WTC11 (cell line): ENCODE measurements at regions not wholly inside any gene's neighbourhood (a gene's known extent, or its start where the extent isn't known, plus 50 kb on each side); places are given as distances from the start of the nearest gene placed in this dataset.

ENCODE experiments used
- ATAC-seq: fragments of 200-7000 bp; cut with Tn5 transposase; 2 replicates; pipeline ENCODE4 v1.10.0; 2021; ENCODE audit warnings: mild to moderate bottlenecking, moderate library complexity
- CTCF ChIA-PET: fragments of 300-600 bp; sonication (Branson Sonifier 250); formaldehyde crosslinking; loops from one replicate; lab custom pipeline; 2021; ENCODE audit warnings: antibody characterized with exemption; lab: Charles Lee
- POLR2A ChIA-PET: fragments of 350-600 bp; sonication (Branson Sonifier 250); formaldehyde crosslinking; loops from one replicate; lab custom pipeline; 2021; ENCODE audit warnings: antibody characterized with exemption; lab: Charles Lee
- DNase-seq: peaks from one replicate; pipeline ENCODE4 v3.0.0; 2021; ENCODE audit warnings: low spot score
- H3K27ac Mint-ChIP-seq: 2 replicates; pipeline ENCODE4 v1.8.0; 2021; ENCODE audit warnings: mixed read lengths
- H3K27me3 Mint-ChIP-seq: 2 replicates; pipeline ENCODE4 v1.8.0; 2021; ENCODE audit warnings: low read depth, mild to moderate bottlenecking, moderate library complexity, mixed read lengths
- H3K36me3 Mint-ChIP-seq: 2 replicates; pipeline ENCODE4 v1.8.0; 2021; ENCODE audit warnings: mixed read lengths
- H3K4me1 Mint-ChIP-seq: 2 replicates; pipeline ENCODE4 v1.8.0; 2022; ENCODE audit warnings: mixed read lengths
- H3K4me3 Mint-ChIP-seq: 2 replicates; pipeline ENCODE4 v1.8.0; 2021; ENCODE audit warnings: mild to moderate bottlenecking, moderate library complexity, mixed read lengths
- H3K9me3 Mint-ChIP-seq: 2 replicates; pipeline ENCODE4 v1.8.0; 2021; ENCODE audit warnings: mixed read lengths
- ATF1 ChIP-seq: sonication (generic); formaldehyde crosslinking; IDR thresholded peaks from 2 replicates; pipeline ENCODE4 v1.8.1; 2023; ENCODE audit warnings: mild to moderate bottlenecking, moderate library complexity, missing genetic modification reagents
- CBFB ChIP-seq: sonication (generic); formaldehyde crosslinking; IDR thresholded peaks from 2 replicates; pipeline ENCODE4 v1.8.1; 2022; ENCODE audit warnings: mild to moderate bottlenecking, low read depth, missing genetic modification reagents
- CTCF ChIP-seq: fragments of 200-600 bp; IDR thresholded peaks from 2 replicates; pipeline ENCODE4 v1.8.0; 2022; ENCODE audit warnings: antibody characterized with exemption
- ELF4 ChIP-seq: sonication (generic); formaldehyde crosslinking; IDR thresholded peaks from 2 replicates; pipeline ENCODE4 v1.8.1; 2022; ENCODE audit warnings: low read depth, mild to moderate bottlenecking, moderate library complexity, missing genetic modification reagents
- FOXJ3 ChIP-seq: sonication (generic); formaldehyde crosslinking; IDR thresholded peaks from 2 replicates; pipeline ENCODE4 v1.9.0; 2021; ENCODE audit warnings: missing genetic modification reagents, mild to moderate bottlenecking, borderline replicate concordance
- FOXP1 ChIP-seq: sonication (generic); formaldehyde crosslinking; IDR thresholded peaks from 2 replicates; pipeline ENCODE4 v1.8.0; 2022; ENCODE audit warnings: missing genetic modification reagents, mild to moderate bottlenecking, moderate library complexity, borderline replicate concordance
- GRHL2 ChIP-seq: fragments of 250-450 bp; sonication (Bioruptor Pico); IDR thresholded peaks from 2 replicates; pipeline ENCODE4 v1.8.0; 2022; ENCODE audit warnings: mild to moderate bottlenecking, moderate library complexity; ENCODE audit not compliant: insufficient replicate concordance, severe bottlenecking
- IRF2 ChIP-seq: sonication (generic); formaldehyde crosslinking; IDR thresholded peaks from 2 replicates; pipeline ENCODE4 v1.8.0; 2022; ENCODE audit warnings: low read depth, missing genetic modification reagents, borderline replicate concordance
- MLX ChIP-seq: sonication (generic); formaldehyde crosslinking; IDR thresholded peaks from 2 replicates; pipeline ENCODE4 v1.8.1; 2023; ENCODE audit warnings: mild to moderate bottlenecking, missing genetic modification reagents, moderate library complexity
- NFATC4 ChIP-seq: fragments of 250-450 bp; sonication (Bioruptor Pico); IDR thresholded peaks from 2 replicates; pipeline ENCODE4 v1.9.0; 2021; ENCODE audit warnings: mild to moderate bottlenecking
- NFE2L1 ChIP-seq: sonication (generic); formaldehyde crosslinking; IDR thresholded peaks from 2 replicates; pipeline ENCODE4 v1.8.1; 2023; ENCODE audit warnings: missing genetic modification reagents
- NR2C2 ChIP-seq: sonication (generic); formaldehyde crosslinking; IDR thresholded peaks from 2 replicates; pipeline ENCODE4 v1.8.0; 2022; ENCODE audit warnings: mild to moderate bottlenecking, missing genetic modification reagents
- OVOL2 ChIP-seq: fragments of 250-450 bp; sonication (Bioruptor Pico); IDR thresholded peaks from 2 replicates; pipeline ENCODE4 v1.9.0; 2021; ENCODE audit warnings: mild to moderate bottlenecking, borderline replicate concordance
- RORB ChIP-seq: fragments of 250-450 bp; sonication (Bioruptor Pico); IDR thresholded peaks from 2 replicates; pipeline ENCODE4 v1.9.0; 2021; ENCODE audit warnings: mild to moderate bottlenecking
- TP53 ChIP-seq: sonication (generic); formaldehyde crosslinking; IDR thresholded peaks from 2 replicates; pipeline ENCODE4 v1.8.1; 2023; ENCODE audit warnings: mild to moderate bottlenecking, missing genetic modification reagents
- ZNF121 ChIP-seq: sonication (generic); formaldehyde crosslinking; IDR thresholded peaks from 2 replicates; pipeline ENCODE4 v1.8.0; 2023; ENCODE audit warnings: missing genetic modification reagents
- ZNF219 ChIP-seq: sonication (generic); formaldehyde crosslinking; IDR thresholded peaks from 2 replicates; pipeline ENCODE4 v1.8.0; 2023; ENCODE audit warnings: missing genetic modification reagents, mild to moderate bottlenecking, borderline replicate concordance
- ZNF263 ChIP-seq: sonication (generic); formaldehyde crosslinking; IDR thresholded peaks from 2 replicates; pipeline ENCODE4 v1.8.1; 2022; ENCODE audit warnings: low read depth, mild to moderate bottlenecking, moderate library complexity, missing genetic modification reagents
- TF ChIP-seq, protein P1 (sequence below): sonication (generic); formaldehyde crosslinking; IDR thresholded peaks from 2 replicates; pipeline ENCODE4 v1.8.0; 2022; ENCODE audit warnings: missing genetic modification reagents
- TF ChIP-seq, protein P2 (sequence below): sonication (generic); formaldehyde crosslinking; IDR thresholded peaks from 2 replicates; pipeline ENCODE4 v1.8.0; 2022; ENCODE audit warnings: mild to moderate bottlenecking, missing genetic modification reagents
- TF ChIP-seq, protein P3 (sequence below): sonication (generic); formaldehyde crosslinking; IDR thresholded peaks from 2 replicates; pipeline ENCODE4 v1.8.1; 2022; ENCODE audit warnings: missing genetic modification reagents, borderline replicate concordance
- TF ChIP-seq, protein P4 (sequence below): sonication (generic); formaldehyde crosslinking; IDR thresholded peaks from 2 replicates; pipeline ENCODE4 v1.8.1; 2022; ENCODE audit warnings: mild to moderate bottlenecking, moderate library complexity, missing genetic modification reagents

GRCh38 chr14:30015489-30015888, 87.8 kb upstream of the PRKD1 start (continued):
- TF ChIP-seq, protein P1, sequence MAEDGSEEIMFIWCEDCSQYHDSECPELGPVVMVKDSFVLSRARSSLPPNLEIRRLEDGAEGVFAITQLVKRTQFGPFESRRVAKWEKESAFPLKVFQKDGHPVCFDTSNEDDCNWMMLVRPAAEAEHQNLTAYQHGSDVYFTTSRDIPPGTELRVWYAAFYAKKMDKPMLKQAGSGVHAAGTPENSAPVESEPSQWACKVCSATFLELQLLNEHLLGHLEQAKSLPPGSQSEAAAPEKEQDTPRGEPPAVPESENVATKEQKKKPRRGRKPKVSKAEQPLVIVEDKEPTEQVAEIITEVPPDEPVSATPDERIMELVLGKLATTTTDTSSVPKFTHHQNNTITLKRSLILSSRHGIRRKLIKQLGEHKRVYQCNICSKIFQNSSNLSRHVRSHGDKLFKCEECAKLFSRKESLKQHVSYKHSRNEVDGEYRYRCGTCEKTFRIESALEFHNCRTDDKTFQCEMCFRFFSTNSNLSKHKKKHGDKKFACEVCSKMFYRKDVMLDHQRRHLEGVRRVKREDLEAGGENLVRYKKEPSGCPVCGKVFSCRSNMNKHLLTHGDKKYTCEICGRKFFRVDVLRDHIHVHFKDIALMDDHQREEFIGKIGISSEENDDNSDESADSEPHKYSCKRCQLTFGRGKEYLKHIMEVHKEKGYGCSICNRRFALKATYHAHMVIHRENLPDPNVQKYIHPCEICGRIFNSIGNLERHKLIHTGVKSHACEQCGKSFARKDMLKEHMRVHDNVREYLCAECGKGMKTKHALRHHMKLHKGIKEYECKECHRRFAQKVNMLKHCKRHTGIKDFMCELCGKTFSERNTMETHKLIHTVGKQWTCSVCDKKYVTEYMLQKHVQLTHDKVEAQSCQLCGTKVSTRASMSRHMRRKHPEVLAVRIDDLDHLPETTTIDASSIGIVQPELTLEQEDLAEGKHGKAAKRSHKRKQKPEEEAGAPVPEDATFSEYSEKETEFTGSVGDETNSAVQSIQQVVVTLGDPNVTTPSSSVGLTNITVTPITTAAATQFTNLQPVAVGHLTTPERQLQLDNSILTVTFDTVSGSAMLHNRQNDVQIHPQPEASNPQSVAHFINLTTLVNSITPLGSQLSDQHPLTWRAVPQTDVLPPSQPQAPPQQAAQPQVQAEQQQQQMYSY (CRISPR knock-in tag), result no peak
- no peak for TF ChIP-seq ZNF121 (CRISPR knock-in tag)
- no peak for TF ChIP-seq RORB (CRISPR knock-in tag)
- TF ChIP-seq CBFB (CRISPR knock-in tag), result no peak
- TF ChIP-seq ATF1, result no peak
- no peak for TF ChIP-seq ZNF219
- TF ChIP-seq OVOL2 (CRISPR knock-in tag), result no peak
- TF ChIP-seq FOXJ3 (CRISPR knock-in tag), result no peak
- no peak for TF ChIP-seq ZNF263
- no peak for TF ChIP-seq MLX (CRISPR knock-in tag)
- TF ChIP-seq IRF2 (CRISPR knock-in tag), result no peak
- no peak for TF ChIP-seq NFE2L1 (CRISPR knock-in tag)

GRCh38 chr14:30016002-30016401, 88.4 kb upstream of the PRKD1 start:
- ATAC-seq, result no peak
- Mint-ChIP-seq H3K4me1 (no peaks in the 10 kb centered on the region), H3K27ac (no peak overlapping the region), H3K36me3 (peaks cover 7% of the 10 kb centered on the region), H3K4me3 (no peak overlapping the region), H3K9me3 (peaks cover 47% of the 10 kb centered on the region), H3K27me3 (no peaks in the 10 kb centered on the region; the same call in none of the 2 replicates)
- POLR2A ChIA-PET, result no interaction called here
- DNase-seq, result no peak
- TF ChIP-seq, protein P2, sequence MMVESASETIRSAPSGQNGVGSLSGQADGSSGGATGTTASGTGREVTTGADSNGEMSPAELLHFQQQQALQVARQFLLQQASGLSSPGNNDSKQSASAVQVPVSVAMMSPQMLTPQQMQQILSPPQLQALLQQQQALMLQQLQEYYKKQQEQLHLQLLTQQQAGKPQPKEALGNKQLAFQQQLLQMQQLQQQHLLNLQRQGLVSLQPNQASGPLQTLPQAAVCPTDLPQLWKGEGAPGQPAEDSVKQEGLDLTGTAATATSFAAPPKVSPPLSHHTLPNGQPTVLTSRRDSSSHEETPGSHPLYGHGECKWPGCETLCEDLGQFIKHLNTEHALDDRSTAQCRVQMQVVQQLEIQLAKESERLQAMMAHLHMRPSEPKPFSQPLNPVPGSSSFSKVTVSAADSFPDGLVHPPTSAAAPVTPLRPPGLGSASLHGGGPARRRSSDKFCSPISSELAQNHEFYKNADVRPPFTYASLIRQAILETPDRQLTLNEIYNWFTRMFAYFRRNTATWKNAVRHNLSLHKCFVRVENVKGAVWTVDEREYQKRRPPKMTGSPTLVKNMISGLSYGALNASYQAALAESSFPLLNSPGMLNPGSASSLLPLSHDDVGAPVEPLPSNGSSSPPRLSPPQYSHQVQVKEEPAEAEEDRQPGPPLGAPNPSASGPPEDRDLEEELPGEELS, result no peak
- TF ChIP-seq, protein P3, sequence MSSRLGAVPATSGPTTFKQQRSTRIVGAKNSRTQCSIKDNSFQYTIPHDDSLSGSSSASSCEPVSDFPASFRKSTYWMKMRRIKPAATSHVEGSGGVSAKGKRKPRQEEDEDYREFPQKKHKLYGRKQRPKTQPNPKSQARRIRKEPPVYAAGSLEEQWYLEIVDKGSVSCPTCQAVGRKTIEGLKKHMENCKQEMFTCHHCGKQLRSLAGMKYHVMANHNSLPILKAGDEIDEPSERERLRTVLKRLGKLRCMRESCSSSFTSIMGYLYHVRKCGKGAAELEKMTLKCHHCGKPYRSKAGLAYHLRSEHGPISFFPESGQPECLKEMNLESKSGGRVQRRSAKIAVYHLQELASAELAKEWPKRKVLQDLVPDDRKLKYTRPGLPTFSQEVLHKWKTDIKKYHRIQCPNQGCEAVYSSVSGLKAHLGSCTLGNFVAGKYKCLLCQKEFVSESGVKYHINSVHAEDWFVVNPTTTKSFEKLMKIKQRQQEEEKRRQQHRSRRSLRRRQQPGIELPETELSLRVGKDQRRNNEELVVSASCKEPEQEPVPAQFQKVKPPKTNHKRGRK (CRISPR knock-in tag), result no peak
- no peak for TF ChIP-seq ZNF219
- TF ChIP-seq IRF2 (CRISPR knock-in tag), result no peak
- TF ChIP-seq FOXP1 (CRISPR knock-in tag), result no peak
- no peak for TF ChIP-seq TP53
- TF ChIP-seq NFATC4, result no peak
- no peak for TF ChIP-seq OVOL2 (CRISPR knock-in tag)
- no peak for TF ChIP-seq GRHL2 (CRISPR knock-in tag)
- no peak for TF ChIP-seq NFE2L1 (CRISPR knock-in tag)
- TF ChIP-seq ELF4, result no peak
- TF ChIP-seq CTCF, result no peak
- TF ChIP-seq, protein P4, sequence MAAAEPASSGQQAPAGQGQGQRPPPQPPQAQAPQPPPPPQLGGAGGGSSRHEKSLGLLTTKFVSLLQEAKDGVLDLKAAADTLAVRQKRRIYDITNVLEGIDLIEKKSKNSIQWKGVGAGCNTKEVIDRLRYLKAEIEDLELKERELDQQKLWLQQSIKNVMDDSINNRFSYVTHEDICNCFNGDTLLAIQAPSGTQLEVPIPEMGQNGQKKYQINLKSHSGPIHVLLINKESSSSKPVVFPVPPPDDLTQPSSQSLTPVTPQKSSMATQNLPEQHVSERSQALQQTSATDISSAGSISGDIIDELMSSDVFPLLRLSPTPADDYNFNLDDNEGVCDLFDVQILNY (CRISPR knock-in tag), result no peak
- TF ChIP-seq NR2C2 (CRISPR knock-in tag), result no peak
- CTCF ChIA-PET, result no interaction called here
